OCI-LY7 (cell line): ENCODE measurements at regions not wholly inside any gene's neighbourhood (a gene's known extent, or its start where the extent isn't known, plus 50 kb on each side); places are given as distances from the start of the nearest gene placed in this dataset.
"Not testable (repeated sequence)": the region's sequence is repeated elsewhere in the genome, so short reads cannot be mapped to it uniquely, and the experiment has no call there.

Experiments used
- BruUV-seq: library from RNA; stranded (reverse); fragments of 400-500 nt; replicated peaks from 2 replicates; lab custom pipeline; 2021; lab: Mats Ljungman, UMichigan
- CTCF ChIA-PET: fragments of 300-600 bp; sonication (Branson Sonifier 250); formaldehyde crosslinking; loops from one replicate; lab custom pipeline; 2022; ENCODE audit warnings: antibody characterized with exemption; ENCODE audit not compliant: unreplicated experiment; lab: Charles Lee
- POLR2A ChIA-PET: fragments of 300-600 bp; sonication (Branson Sonifier 250); formaldehyde crosslinking; loops from one replicate; lab custom pipeline; 2022; ENCODE audit warnings: antibody characterized with exemption; lab: Charles Lee
- DNase-seq: peaks from one replicate; pipeline ENCODE4 v3.0.0-alpha.2; 2015; ENCODE audit warnings: low spot score
- H2AFZ ChIP-seq: fragments of 200-600 bp; sonication (generic), shearing (Covaris generic); 2 replicates; pipeline ENCODE4 v1.6.1; 2014; ENCODE audit warnings: mild to moderate bottlenecking, antibody characterized with exemption, low read length, moderate library complexity
- H3K27ac ChIP-seq: fragments of 200-600 bp; sonication (generic); 2 replicates; pipeline ENCODE4 v1.5.1; 2014; ENCODE audit warnings: mixed run types, low read depth, mild to moderate bottlenecking, moderate library complexity, low read length, inconsistent platforms; ENCODE audit not compliant: poor library complexity, severe bottlenecking
- H3K36me3 ChIP-seq: fragments of 200-600 bp; sonication (generic); 2 replicates; pipeline ENCODE4 v1.6.1; 2014; ENCODE audit warnings: mild to moderate bottlenecking, antibody characterized with exemption, low read length, moderate library complexity, mixed read lengths; ENCODE audit not compliant: insufficient read depth
- H3K4me1 ChIP-seq: fragments of 200-600 bp; sonication (generic); 2 replicates; pipeline ENCODE4 v1.5.1; 2014; ENCODE audit warnings: mild to moderate bottlenecking, low read length; ENCODE audit not compliant: insufficient read depth, poor library complexity, severe bottlenecking
- H3K4me2 ChIP-seq: fragments of 200-600 bp; sonication (generic); 2 replicates; pipeline ENCODE4 v1.6.1; 2014; ENCODE audit warnings: mild to moderate bottlenecking, low read length
- H3K4me3 ChIP-seq: fragments of 200-600 bp; sonication (generic); 2 replicates; pipeline ENCODE4 v1.5.1; 2014; ENCODE audit warnings: mild to moderate bottlenecking, low read depth, low read length; ENCODE audit not compliant: poor library complexity, severe bottlenecking
- H3K79me2 ChIP-seq: fragments of 200-600 bp; sonication (generic); 2 replicates; pipeline ENCODE4 v1.6.1; 2016; ENCODE audit warnings: low read depth, mild to moderate bottlenecking, low read length, moderate library complexity, mixed read lengths; ENCODE audit not compliant: insufficient read depth
- H3K9me2 ChIP-seq: fragments of 200-600 bp; sonication (generic); 2 replicates; pipeline ENCODE4 v1.6.1; 2016; ENCODE audit warnings: mild to moderate bottlenecking, low read length, mixed read lengths; ENCODE audit not compliant: insufficient read depth
- H3K9me3 ChIP-seq: fragments of 200-600 bp; sonication (generic); 2 replicates; pipeline ENCODE4 v1.6.1; 2014; ENCODE audit warnings: mild to moderate bottlenecking, mixed run types, low read length, mixed read lengths
- H4K20me1 ChIP-seq: fragments of 200-600 bp; sonication (generic); 2 replicates; pipeline ENCODE4 v1.6.1; 2014; ENCODE audit warnings: mild to moderate bottlenecking, antibody characterized with exemption, low read length, moderate library complexity, mixed read lengths; ENCODE audit not compliant: insufficient read depth
- EZH2phosphoT487 ChIP-seq: fragments of 200-600 bp; sonication (generic); IDR thresholded peaks from 2 replicates; pipeline ENCODE4 v1.6.1; 2018; ENCODE audit warnings: low read depth, borderline replicate concordance, mild to moderate bottlenecking, mixed run types, antibody characterized with exemption, low read length, moderate library complexity, mixed read lengths
- intact Hi-C: fragments of 100-400 bp; cut with micrococcal nuclease; formaldehyde crosslinking; loops from one replicate; pipeline ENCODE4 v1.10.0; 2022; ENCODE audit not compliant: unreplicated experiment
- TF ChIP-seq, protein P1 (sequence below): fragments of 200-600 bp; sonication (generic); conservative IDR thresholded peaks from 2 replicates; pipeline ENCODE4 v1.5.1; 2014; ENCODE audit warnings: mild to moderate bottlenecking, antibody characterized with exemption, low read length, moderate library complexity, mixed read lengths

DNA sequence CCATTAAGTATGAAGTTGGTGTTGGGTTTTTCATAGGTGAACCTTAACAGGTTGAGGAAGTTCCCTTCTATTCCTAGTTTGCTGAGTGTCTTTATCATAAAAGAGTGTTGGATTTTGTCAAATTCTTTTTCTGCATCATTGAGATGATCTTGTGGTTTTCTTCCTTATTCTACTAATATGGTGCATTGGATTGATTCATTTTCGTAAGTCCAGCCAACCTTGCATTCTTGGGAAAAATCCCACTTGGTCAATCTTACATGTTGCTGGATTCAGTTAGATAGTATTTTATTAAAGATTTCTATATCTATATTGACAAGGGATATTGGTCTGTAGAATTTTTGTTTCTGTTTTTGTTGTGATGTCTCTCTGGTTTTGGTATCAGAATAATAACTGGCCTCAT is 83.7 kb upstream of the C15orf39 start:
- no peak overlapping the region for H3K4me3 ChIP-seq
- peaks cover 1% of the 10 kb centered on the region for H3K4me1 ChIP-seq
- no peak overlapping the region for H2AFZ ChIP-seq
- H3K27ac ChIP-seq, result no peak overlapping the region
- H4K20me1 ChIP-seq, result no peaks in the 10 kb centered on the region
- no TSS peak for BruUV-seq
- no peak for TF ChIP-seq EZH2phosphoT487
- TF ChIP-seq, protein P1, sequence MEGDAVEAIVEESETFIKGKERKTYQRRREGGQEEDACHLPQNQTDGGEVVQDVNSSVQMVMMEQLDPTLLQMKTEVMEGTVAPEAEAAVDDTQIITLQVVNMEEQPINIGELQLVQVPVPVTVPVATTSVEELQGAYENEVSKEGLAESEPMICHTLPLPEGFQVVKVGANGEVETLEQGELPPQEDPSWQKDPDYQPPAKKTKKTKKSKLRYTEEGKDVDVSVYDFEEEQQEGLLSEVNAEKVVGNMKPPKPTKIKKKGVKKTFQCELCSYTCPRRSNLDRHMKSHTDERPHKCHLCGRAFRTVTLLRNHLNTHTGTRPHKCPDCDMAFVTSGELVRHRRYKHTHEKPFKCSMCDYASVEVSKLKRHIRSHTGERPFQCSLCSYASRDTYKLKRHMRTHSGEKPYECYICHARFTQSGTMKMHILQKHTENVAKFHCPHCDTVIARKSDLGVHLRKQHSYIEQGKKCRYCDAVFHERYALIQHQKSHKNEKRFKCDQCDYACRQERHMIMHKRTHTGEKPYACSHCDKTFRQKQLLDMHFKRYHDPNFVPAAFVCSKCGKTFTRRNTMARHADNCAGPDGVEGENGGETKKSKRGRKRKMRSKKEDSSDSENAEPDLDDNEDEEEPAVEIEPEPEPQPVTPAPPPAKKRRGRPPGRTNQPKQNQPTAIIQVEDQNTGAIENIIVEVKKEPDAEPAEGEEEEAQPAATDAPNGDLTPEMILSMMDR, result no peak
- no peak overlapping the region for H3K4me2 ChIP-seq
- intact Hi-C loops, result no loop called here
- POLR2A ChIA-PET, result no interaction called here
- CTCF ChIA-PET, result no interaction called here
- no peaks in the 10 kb centered on the region for H3K36me3 ChIP-seq
- peaks cover 5% of the 10 kb centered on the region; the same call in 1 of the 2 replicates for H3K9me3 ChIP-seq
- no peaks in the 10 kb centered on the region for H3K79me2 ChIP-seq
- no peak for DNase-seq
- no peaks in the 10 kb centered on the region for H3K9me2 ChIP-seq

DNA sequence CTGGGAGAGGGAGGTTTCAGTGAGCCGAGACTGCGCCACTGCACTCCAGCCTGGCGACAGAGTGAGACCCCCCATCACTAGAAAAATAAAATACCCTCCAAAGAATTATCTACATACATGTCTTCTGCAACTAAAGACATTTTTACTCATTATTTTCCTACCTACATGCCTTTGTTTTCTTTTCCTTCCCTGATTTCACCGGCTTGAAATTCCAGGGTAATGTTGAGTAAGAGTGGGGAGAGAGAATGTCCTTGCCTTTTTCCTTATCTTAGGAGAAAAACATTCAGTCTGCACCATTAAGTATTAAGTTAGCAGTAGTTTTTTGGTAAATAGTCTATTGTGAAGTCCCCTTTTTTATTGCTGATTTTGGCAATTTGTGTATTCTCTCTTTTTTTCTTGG is 82.4 kb upstream of the C15orf39 start:
- H3K27ac ChIP-seq, POLR2A ChIA-PET, BruUV-seq, H4K20me1 ChIP-seq, H3K4me3 ChIP-seq, DNase-seq, H3K9me3 ChIP-seq, CTCF ChIA-PET, H3K36me3 ChIP-seq, H2AFZ ChIP-seq, H3K4me1 ChIP-seq, H3K9me2 ChIP-seq, intact Hi-C loops, H3K79me2 ChIP-seq, H3K4me2 ChIP-seq: not testable (repeated sequence)

DNA sequence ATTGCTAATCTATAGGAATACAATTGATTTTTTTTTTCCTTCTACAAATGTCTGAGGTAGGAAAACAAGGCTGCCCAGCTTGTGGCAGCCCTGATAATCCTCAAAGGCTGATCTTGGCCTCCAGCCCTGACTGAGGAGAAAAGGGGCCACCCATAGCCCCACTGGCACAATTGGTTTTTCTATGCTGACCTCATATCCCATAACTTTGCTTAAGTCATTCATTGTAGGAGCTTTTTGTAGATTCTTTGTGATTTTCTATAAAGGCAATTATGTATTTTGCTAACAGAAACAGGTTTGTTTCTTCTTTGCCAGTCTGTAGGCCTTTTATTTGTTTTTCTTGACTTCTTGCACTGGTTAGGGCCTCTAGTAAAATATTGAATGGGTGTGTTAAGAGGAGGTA is 80.2 kb upstream of the C15orf39 start:
- Histone ChIP-seq H3K4me3 (no peak overlapping the region), H3K4me1 (peaks cover 10% of the 10 kb centered on the region), H3K36me3 (no peaks in the 10 kb centered on the region), H4K20me1 (no peaks in the 10 kb centered on the region), H3K9me3 (no peaks in the 10 kb centered on the region), H3K79me2 (no peaks in the 10 kb centered on the region), H3K9me2 (no peaks in the 10 kb centered on the region), H3K4me2 (no peak overlapping the region), H3K27ac (no peak overlapping the region), H2AFZ (no peak overlapping the region)
- DNase-seq, result no peak
- CTCF ChIA-PET, result no interaction called here
- BruUV-seq, result no TSS peak
- TF ChIP-seq, protein P1, result no peak
- no peak for TF ChIP-seq EZH2phosphoT487
- intact Hi-C loops, result no loop called here
- POLR2A ChIA-PET, result interaction anchor here (0.6 kb wide), 1 partner anchor 14 kb away, joined by 3 read pairs; no protein-coding TSS in a partner anchor
